ENCODE measurements at regions not wholly inside any gene's neighbourhood (a gene's known extent, or its start where the extent isn't known, plus 50 kb on each side); places are given as distances from the start of the nearest gene placed in this dataset.
"Not testable (repeated sequence)": the region's sequence is repeated elsewhere in the genome, so short reads cannot be mapped to it uniquely, and the experiment has no call there.

DNA sequence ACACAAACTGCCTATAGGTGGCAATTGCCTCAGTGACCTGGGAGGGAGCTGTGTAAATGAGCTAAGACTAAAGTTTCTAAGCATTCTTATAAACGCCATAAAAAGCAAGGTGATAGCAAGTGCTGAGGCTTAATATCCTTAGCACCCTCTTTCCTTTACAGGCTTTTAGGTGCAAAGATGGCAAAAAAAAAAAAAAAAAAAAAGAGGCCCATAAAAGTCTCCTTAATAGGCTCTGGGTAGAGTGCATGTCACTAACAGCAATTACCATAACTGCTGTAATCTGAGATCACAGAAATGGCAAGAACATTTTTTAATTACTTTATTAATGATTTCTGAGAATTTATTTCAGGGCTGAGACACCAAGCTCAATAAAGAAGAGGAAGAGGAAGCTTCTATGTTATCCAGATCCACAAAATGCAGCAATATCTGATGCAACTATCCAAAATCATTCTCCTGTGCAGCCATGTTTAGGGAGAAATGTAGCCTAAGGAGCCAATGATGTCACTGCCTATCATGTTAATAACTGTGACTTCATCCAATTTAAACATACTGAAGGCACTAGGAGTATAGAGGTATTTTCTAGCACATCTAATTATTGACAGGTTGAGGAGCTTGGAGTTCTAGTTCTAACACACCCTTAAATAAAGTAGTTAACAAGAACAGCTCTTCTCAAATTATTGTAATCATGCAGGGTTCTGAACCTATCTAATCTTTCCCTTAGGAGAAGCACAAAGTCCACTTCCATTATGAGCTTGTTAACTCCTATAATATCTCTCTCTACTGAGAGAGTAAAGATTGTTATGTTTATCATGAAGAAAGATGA, 804.3 kb upstream of the ACVR2A start:
- in situ Hi-C loops (cut with MboI; ENCODE audit: low sequenced_read_pairs) = no loop called here

DNA sequence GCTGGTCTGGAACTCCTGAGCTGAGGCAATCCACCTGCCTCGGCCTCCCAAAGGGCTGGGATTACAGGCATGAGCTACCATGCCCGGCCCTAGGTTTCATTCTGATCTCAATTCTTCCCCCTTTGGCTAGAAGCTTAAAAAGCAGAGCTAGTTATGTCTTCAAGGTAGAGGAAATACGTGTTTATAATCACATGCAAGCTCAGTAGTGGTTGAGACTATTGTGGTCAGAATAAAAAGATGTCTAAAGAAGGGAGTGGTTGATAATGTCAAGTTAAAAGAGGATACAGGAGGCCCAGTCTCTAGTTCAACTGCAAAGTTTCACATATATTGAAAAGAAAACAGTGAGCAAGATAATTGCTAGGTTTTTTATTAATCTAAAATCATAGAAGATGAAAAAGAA, 807.8 kb upstream of the ACVR2A start:
- in situ Hi-C loops (cut with MboI; ENCODE audit: low sequenced_read_pairs) = no loop called here

DNA sequence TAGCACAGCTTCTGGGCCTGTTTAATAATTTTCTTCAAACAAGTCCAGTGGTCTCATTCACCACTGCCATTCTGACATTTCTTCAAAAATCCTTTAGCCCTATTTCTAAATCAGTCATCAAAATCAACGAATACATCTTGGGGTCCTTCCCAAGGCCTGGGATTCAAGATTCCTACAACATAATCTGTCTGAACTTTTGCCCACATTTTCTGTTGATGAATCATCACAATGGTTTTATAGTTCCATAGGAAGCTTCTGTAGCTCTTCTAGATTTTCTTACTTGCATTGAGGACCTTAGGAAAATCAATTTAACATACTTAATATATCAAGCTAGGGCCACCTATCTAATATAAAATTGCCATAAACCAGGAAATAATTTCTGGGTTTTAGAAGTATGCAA, 811.8 kb upstream of the ACVR2A start:
- in situ Hi-C loops (cut with MboI; ENCODE audit: low sequenced_read_pairs) = no loop called here

DNA sequence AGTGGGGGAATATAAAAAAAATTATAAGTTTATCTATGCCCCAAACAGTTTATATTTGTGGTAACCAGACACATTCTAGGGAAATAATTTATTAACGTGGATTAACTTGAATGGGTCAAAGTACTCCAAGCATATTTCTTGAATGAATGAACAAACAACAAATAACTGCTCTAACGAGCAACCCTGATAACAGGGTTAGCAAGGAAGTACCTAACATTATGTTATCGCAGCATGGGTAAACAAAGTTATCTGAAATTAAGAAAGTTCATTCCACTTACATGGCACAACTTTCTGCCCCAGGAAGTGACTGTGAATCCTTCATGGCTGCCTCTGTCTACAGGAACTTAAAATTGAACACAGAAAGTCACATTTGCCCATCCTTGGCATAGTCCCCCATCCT, 812.9 kb upstream of the ACVR2A start:
- in situ Hi-C loops (cut with MboI; ENCODE audit: low sequenced_read_pairs) = no loop called here

DNA sequence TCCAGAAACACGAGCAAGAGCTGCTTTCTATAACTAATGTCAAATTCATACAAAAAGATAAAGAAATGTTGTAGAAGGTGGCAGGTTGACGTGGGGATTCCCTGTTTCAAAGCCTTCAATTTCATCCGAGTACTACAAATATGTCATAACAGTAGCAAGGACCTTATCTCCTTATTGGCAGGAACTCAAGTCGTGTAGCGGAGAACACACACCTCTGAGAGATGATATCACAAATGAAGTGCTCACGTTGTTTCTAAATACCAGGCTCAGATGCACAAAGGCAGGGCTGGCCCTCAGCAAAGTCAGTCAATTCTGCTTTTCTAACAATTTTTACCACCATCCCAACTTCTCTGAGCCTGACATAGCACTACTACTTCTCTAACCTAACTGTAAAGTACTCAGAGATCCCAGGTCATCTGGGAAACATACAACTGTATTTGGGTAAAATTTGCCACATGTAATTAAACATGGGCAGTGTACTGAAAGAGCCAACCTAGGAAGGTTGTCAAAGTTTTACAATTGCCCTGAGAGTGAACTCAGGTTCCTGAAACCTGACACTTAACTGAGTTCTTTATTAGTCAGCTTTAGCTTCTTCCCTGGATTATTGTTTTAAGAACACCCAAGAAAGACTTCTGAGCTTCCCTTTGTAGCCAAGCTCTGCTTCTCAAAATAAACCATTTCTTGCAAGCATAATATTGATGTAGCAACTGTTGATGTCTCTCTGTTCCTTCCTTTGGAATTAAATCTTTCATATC, 813.7 kb upstream of the ACVR2A start:
- in situ Hi-C loops (cut with MboI; ENCODE audit: low sequenced_read_pairs) = no loop called here

DNA sequence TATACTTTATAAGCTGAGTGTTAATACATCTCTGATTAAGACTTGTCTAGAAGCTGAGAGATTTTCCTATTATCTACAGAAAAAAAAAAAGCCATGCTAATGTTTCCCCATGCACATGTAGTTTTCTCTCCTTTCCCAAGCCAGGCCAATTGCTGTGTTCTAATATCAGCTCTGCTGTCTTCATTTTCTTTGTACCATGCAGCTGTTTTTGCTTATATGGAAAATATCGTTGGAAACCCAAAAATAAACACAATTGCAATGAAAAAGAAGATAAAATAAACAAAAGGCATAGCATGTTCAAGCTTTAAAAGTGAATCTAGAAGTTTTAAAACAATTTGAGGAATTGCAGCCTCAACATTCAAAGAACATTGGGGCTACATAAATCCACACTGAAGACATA, 817.4 kb upstream of the ACVR2A start:
- in situ Hi-C loops (cut with MboI; ENCODE audit: low sequenced_read_pairs) = no loop called here

DNA sequence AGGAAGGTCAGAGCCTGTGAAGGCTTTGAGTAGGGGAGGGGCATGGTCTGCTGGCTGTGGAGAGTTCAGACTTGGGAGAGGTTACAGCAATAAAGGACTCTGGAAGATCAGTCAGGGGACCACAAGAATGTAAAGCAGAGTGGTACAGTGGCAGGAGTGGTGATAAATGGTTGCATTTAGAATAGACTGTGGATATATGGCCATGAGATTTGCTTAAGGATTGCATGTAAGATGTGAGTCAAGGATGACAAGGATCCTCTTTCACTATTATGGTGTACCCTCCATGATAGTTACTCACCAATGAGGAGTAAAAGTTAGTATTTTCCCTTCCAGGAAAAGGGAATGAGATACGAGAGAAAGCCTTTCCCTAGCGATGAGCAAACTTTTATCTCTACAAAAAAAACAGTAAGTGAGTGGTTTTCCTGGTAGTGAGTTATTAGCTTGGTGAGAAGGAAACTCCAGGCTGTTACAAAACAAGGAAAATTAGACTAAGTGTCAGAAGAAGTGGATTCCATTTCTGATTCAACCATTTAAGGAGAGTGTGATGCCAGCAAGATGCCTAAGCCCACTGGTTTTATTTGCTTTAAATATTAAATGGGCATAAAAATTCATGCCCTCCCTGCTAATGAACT, 818.0 kb upstream of the ACVR2A start:
- in situ Hi-C loops (cut with MboI; ENCODE audit: low sequenced_read_pairs) = no loop called here

DNA sequence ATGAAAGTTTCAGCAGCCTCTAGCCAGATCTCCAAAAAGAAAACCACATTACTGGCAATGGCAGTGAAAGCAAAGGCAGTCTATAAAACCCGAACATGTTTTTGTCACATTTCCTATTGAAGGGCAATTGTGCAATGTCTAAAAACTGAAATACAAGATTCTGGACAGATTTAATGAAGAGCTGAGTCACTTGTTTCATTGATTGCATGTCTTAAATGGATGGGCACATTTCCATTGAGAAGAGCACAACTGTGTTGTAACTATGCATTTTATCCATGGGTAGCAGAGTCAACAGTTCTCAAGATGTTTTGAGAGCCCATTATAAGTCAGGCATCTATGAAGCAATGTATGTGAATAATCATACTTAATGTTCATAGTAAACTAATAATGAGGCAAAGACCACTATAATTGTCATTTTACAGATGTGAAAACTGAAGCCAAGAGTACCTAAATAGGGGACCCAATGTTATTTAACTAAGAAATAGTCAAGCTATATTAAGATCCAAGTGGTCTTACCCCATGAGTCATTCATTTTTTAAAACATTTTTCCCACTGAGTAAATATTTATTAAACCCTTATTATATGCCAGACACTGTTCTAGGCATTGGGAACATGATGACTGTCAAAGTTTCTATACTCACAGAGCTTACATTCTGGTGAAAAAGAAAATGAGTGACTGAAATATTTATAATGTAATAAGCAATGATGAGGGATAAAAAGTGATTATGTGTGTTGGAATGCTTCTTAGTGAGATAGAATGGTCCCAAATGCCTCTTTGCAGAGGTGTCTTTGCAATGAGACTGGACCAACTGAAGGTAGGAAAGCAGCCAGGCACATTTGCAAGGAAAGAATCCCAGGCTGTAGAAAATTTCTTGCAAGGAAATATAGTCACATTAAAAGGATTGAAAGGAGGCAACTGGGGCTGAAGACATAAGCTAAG, 818.9 kb upstream of the ACVR2A start:
- in situ Hi-C loops (cut with MboI; ENCODE audit: low sequenced_read_pairs) = no loop called here

DNA sequence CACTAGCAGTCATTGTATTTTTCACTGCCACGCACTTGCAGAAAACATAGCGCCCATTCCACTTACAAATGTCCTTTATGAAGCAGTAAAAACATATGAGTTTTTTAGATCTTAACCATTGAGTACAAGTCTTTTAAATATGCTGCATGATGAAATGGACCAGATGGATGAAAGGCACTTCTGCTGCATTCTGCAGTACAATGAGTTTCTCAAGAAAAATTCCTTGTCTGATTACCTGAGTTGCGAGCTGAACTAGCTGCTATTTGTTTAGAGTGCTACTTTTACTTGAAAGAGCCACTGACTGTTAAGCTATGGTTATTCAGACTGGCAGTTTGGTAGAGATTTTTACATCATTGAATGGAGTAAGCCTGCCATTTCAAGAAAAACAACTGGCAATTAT, 825.5 kb upstream of the ACVR2A start:
- in situ Hi-C loops (cut with MboI; ENCODE audit: low sequenced_read_pairs) = no loop called here

DNA sequence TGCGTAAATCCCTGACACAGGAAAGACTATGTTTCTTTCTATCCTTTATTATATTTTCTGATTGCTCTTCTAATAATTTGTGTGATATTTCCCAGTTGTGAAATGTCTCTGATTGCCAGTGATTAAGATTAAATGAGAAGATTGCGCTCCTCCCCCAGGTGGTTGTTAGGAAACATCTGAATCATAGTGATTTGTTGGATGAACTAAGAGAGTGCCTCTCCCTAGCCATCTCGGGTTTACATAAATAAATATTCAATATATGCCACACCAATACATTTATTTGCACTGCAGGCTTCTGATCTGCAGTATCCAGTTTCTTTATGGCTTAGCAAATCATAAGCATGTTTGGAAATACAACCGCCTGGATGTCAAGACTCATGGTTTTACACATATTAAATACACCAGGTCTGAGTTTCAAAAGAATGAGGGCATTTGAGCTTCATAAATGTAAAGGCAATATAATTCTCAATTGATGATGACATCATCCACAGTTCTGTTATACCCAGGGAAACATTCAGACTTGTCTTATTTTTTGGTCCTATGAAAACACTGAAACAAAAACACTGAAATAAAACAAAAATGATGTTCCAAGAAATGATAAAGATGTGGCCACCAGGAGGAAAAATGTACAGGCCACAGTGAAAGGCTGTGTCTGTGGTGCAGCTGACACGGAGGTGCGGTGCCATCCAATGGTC, 826.7 kb upstream of the ACVR2A start:
- in situ Hi-C loops (cut with MboI; ENCODE audit: low sequenced_read_pairs) = no loop called here

DNA sequence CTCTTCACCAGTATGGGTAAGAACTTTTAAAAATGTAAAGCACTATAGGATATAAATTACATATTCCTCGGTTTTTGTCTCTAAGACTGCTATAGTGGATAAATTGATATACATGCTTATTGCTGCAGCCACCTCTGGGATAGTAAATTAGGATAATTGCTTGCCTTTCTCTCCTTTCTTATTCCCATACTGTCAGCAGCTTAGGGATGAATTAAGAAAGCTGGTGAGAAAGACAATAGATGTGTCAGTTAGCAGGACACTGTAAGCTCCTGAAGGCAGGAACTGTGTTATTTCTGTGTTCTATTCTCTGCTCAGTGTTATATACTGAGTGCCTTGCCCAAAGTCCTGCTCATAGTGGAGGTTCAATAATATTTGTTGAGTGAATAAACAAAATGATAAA, 828.6 kb upstream of the ACVR2A start:
- in situ Hi-C loops (cut with MboI; ENCODE audit: low sequenced_read_pairs) = no loop called here

DNA sequence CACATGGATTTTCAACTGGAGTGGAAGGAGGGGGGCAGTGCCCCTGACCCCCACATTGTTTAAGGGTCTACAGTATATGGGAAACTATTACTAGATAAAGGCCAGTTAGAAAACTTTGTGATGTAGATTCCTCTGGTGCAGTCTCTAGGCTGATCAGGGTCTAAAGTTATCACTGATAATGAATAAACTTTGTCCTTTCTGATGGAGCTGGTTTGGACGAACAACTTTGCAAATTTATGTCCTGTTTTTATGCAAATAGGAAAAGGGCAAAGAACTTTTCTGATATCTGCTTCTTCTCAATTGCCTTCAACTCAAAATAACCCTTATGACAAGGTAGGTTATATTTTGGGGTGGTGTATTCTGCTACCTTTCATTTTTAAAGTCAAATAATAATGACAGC, 829.2 kb upstream of the ACVR2A start:
- in situ Hi-C loops (cut with MboI; ENCODE audit: low sequenced_read_pairs) = no loop called here

DNA sequence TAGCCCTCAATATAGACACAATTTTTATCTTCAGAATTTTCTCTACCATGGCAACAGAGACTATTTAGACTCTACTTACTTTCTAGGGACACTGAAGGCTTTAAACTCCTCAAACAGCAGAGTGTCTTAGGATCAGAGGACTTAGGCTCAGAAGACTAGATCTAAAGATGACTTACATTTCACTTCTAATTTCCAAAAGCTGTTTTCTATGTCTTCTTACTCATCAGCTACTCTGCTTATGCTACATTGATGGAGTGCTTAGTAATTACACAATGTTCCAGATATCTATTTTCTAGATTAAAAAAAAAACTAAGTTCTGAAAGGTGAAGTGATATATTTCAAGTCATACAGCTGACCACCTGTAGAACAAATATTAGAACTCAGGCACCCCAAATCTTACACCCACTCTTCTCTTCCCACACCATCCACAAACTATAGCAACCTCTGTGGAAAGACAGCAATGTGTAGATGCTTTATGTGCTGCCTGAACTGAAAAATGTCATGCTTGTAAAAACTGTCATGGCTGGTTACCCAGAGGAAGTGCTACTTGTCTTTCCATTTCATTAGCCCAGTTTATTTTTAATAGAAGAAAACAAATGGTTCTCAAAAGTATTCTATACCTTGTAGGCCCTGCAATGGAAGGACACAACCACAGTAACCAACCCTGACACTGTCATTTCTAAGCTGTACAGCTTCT, 831.0 kb upstream of the ACVR2A start:
- in situ Hi-C loops (cut with MboI; ENCODE audit: low sequenced_read_pairs) = no loop called here

DNA sequence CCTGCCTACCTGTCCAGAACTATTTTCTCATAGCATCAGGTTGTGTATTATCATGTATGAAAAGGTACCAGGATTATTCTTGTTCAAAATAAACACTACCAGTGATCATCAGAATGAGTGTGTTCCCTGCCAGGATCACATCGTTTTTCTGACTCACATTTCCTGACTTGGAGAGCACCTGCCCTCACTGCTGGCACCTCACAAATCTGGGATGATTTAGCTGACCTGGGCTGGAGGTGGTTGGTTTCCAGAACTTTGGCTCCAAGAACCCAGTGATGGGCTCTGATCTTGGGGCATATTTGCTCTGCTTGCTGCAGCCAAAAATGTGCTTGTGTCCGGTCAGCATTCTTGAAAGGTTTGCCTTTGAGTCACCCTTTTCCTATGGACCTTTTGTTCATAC, 836.3 kb upstream of the ACVR2A start:
- in situ Hi-C loops (cut with MboI; ENCODE audit: low sequenced_read_pairs) = no loop called here

DNA sequence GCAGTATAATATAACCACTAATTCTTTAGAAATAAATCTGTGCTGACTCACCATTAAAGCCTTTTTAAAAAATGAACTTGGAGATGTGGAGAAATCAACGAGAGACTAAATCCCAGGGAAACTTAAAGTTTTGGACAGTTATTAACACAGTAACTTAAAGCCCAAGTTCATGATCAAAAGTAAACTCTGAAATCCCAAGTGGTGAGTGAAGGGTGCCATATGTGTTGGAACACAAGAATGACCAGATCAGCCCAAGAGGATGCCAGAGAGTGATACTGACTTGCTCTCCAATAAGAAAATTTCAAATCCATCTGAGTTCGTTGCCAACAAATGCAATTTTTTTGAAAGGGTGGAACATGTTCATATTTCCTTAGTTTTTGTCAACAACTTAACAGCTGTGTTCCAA, 838.1 kb upstream of the ACVR2A start:
- in situ Hi-C loops (cut with MboI; ENCODE audit: low sequenced_read_pairs) = no loop called here

DNA sequence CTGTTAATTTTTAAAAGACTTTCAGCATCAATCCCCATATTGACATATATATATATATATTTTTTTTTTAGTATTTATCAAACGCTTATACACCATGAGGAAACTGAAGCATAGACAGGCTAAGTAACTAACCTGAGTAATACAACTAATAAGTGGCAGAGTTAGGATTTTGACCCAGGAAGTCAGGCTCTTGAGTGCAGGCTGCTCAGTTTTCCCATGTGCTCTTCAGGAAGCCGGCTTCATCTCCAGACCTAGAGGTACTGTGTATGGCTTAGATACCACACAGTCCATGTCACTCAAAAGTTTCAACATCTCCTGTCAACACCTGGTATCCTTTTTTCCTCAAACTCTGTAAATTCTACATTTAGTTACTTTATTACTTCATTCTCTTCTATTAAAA, 841.7 kb upstream of the ACVR2A start:
- in situ Hi-C loops (cut with MboI; ENCODE audit: low sequenced_read_pairs) = no loop called here

DNA sequence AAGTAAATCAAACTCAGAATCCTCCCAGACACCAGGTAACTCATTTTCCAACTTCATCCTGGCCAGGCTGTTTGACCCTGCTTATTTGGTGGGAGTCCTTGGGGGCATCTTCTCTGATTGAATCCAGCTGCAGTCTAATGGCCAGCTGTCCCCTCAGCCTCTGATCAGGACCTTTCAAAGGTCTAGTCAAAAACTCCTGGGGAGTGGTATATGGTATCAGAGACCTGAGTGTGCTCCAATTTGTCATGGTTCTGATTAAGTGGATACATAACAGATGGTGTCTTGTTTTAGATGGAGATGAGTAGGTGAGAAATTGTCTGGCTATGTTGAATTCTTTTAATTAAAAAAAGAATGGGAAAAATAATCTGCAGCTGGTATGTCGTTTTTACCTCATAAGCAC, 842.6 kb upstream of the ACVR2A start:
- in situ Hi-C loops (cut with MboI; ENCODE audit: low sequenced_read_pairs) = no loop called here

DNA sequence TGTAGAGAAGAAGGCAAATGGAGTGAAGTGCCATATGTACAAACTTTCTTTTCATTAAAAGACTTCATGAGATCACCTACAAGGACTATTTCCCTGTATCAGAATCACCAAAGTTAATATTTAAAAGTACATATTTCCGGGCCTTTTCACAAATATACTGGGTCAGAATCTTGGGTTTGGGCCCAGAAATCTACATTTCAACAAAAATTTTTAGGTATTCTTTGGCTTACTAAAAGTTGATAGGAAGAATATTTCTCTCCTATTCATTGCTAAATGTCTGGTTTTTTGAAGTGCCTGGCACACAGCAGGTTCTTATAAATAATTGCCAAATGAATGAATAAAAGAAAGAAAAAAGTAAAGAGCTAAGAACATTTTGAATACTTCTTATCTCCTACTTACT, 843.8 kb upstream of the ACVR2A start:
- in situ Hi-C loops (cut with MboI; ENCODE audit: low sequenced_read_pairs) = no loop called here

DNA sequence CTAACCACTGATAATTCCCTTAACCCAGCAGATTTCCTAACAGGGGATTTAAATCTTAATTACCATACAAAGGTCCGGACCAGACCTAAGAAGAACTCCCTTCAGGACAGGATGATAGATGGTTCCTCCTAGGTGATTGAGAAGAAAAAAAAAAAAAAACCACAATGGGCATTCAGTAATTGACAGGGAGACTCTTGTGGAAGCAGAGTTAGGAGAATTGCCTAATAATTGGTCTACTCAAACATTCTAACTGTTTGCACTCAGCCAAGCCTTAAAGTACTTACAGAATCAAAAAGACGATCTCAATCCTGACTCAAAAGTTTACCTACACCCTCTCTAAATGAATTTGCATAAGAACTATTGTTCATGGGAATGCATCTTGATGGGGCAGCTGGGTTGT, 844.7 kb upstream of the ACVR2A start:
- in situ Hi-C loops (cut with MboI; ENCODE audit: low sequenced_read_pairs) = not testable (repeated sequence)

DNA sequence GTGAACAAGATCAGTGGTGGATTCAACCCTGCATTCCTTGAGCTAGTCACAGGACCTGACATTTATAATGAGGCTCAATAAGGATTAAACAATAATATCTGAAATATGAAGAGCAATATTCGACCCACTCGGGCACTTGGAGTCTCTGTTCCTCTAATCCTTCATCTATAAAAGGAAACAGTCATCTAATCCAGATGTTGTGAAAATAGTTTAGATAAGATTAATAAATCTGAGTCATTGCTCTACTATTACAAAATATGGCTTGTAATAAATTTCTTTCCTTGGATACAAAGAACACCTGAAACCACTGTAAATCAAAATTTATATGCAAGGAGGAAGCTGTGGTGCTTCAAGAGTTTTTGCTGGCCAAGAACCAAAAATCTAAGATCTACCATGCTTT, 846.9 kb upstream of the ACVR2A start:
- in situ Hi-C loops (cut with MboI; ENCODE audit: low sequenced_read_pairs) = no loop called here
